ENCODE measurements at regions not wholly inside any gene's neighbourhood (a gene's known extent, or its start where the extent isn't known, plus 50 kb on each side); places are given as distances from the start of the nearest gene placed in this dataset.

DNA sequence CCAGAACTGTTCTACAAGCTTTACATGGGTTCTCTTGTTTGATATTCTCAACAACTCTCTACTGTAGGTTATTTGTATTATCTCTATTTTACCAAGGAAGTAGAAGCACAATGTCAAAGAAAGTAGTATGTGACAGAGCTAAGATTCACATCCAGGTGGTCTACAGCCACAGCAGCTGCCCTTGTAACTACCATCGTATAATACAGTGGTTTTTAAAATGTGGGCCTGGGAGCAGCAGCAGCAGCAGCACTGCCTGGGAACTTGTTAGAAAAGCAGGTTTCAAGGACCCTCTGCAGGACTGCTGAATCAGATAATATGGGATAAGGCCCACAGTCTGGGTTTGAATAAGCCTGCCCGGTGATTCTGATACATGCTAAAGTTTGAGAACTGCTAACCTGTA lies 357.1 kb upstream of the SATB1 start:
- TF ChIP-seq EZH2 (IDR thresholded peaks at IDR 0.05; ENCODE audit: borderline replicate concordance, low read length): no peak
- TF ChIP-seq, protein P1, sequence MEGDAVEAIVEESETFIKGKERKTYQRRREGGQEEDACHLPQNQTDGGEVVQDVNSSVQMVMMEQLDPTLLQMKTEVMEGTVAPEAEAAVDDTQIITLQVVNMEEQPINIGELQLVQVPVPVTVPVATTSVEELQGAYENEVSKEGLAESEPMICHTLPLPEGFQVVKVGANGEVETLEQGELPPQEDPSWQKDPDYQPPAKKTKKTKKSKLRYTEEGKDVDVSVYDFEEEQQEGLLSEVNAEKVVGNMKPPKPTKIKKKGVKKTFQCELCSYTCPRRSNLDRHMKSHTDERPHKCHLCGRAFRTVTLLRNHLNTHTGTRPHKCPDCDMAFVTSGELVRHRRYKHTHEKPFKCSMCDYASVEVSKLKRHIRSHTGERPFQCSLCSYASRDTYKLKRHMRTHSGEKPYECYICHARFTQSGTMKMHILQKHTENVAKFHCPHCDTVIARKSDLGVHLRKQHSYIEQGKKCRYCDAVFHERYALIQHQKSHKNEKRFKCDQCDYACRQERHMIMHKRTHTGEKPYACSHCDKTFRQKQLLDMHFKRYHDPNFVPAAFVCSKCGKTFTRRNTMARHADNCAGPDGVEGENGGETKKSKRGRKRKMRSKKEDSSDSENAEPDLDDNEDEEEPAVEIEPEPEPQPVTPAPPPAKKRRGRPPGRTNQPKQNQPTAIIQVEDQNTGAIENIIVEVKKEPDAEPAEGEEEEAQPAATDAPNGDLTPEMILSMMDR (IDR thresholded peaks at IDR 0.05; ENCODE audit: low read length): no peak
